Stimulated activated effector memory CD8-positive, alpha-beta T cell treated with anti-CD3 and anti-CD28 coated beads, Interleukin-12 subunit alpha, Interleukin-12 subunit beta, amount 100 ng/mL, for 72 hours (primary cell): ENCODE measurements at regions not wholly inside any gene's neighbourhood (a gene's known extent, or its start where the extent isn't known, plus 50 kb on each side); places are given as distances from the start of the nearest gene placed in this dataset.

ENCODE experiments used
- ATAC-seq: fragments of 150-1000 bp; cut with Tn5 transposase; 2 replicates; pipeline ENCODE4 v1.10.0; 2021
- DNase-seq, 2 donors: peaks; one replicate each; pipeline ENCODE4 v3.0.0; 2021 to 2022; ENCODE audit warnings: low spot score in 2 of 2
- H3K27ac Mint-ChIP-seq: one replicate; pipeline ENCODE4 v1.8.0; 2022; ENCODE audit warnings: mild to moderate bottlenecking, mixed read lengths
- H3K36me3 Mint-ChIP-seq: one replicate; pipeline ENCODE4 v1.8.0; 2022; ENCODE audit warnings: mild to moderate bottlenecking, mixed read lengths
- H3K4me1 Mint-ChIP-seq: one replicate; pipeline ENCODE4 v1.8.0; 2022; ENCODE audit warnings: mixed read lengths
- H3K4me3 Mint-ChIP-seq: one replicate; pipeline ENCODE4 v1.8.0; 2022; ENCODE audit warnings: mild to moderate bottlenecking, mixed read lengths
- H3K9me3 Mint-ChIP-seq: one replicate; pipeline ENCODE4 v1.8.0; 2022; ENCODE audit warnings: mixed read lengths

DNA sequence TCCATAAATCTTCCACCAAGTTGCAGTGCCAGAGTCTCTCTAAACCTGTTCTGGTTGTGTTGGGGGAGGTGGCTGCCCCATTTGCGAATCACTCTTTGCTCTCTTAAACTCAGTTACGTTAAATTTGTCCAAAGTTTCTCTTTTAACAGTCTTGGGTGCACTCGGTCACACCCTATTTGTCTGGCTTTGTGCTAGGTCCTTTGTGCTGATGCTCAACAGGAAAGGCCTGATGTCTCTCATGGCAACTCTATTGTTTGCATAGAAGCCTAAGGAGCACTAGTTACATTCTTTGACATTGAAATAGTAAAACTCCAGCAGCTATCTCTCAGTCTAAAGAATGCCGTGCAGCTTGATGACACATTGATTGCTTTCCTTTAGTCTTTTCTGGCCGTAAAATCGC lies 105.1 kb downstream of the TRMT11 start:
- DNase-seq = no peak
- Mint-ChIP-seq H3K36me3 (no peaks in the 10 kb centered on the region), H3K9me3 (no peaks in the 10 kb centered on the region), H3K27ac (no peak overlapping the region), H3K4me3 (no peak overlapping the region), H3K4me1 (no peaks in the 10 kb centered on the region)
- ATAC-seq = no peak

- DNase-seq = no peak
- H3K4me3 Mint-ChIP-seq = no peak overlapping the region
- no peaks in the 10 kb centered on the region for H3K4me1 Mint-ChIP-seq
- ATAC-seq = no peak
- no peaks in the 10 kb centered on the region for H3K36me3 Mint-ChIP-seq
- H3K9me3 Mint-ChIP-seq = no peaks in the 10 kb centered on the region
- H3K27ac Mint-ChIP-seq = no peak overlapping the region
These were observed 106.8 kb downstream of the TRMT11 start for GRCh38 chr6:126093108-126093507.

DNA sequence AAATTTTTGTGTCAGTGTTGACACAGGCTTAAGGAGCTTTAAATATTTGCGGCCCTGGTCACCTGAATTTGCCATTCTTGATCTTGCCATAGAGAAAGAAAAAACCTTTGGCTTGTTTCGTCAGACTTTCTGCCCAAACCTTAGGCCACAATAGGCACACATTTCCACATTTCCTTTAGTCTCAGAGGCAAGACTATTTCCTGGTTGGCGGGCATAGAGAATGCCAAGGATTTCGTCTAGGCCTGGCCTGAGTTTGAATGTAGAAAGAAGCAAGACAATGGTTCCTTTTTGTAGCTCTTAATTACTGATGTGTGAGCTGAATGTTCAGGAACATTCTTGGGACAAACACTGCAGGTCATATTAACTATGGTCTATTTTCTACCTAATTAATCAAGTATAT lies 108.1 kb downstream of the TRMT11 start:
- Mint-ChIP-seq H3K36me3 (no peaks in the 10 kb centered on the region), H3K9me3 (no peaks in the 10 kb centered on the region), H3K4me1 (no peaks in the 10 kb centered on the region), H3K27ac (no peak overlapping the region), H3K4me3 (no peak overlapping the region)
- no peak for ATAC-seq
- no peak for DNase-seq

GRCh38 chr6:126100386-126100785 lies 114.0 kb downstream of the TRMT11 start:
- no peak overlapping the region for H3K27ac Mint-ChIP-seq
- H3K9me3 Mint-ChIP-seq = no peaks in the 10 kb centered on the region
- H3K4me1 Mint-ChIP-seq = no peaks in the 10 kb centered on the region
- H3K4me3 Mint-ChIP-seq = no peak overlapping the region
- no peak for DNase-seq
- ATAC-seq = no peak
- no peaks in the 10 kb centered on the region for H3K36me3 Mint-ChIP-seq

DNA sequence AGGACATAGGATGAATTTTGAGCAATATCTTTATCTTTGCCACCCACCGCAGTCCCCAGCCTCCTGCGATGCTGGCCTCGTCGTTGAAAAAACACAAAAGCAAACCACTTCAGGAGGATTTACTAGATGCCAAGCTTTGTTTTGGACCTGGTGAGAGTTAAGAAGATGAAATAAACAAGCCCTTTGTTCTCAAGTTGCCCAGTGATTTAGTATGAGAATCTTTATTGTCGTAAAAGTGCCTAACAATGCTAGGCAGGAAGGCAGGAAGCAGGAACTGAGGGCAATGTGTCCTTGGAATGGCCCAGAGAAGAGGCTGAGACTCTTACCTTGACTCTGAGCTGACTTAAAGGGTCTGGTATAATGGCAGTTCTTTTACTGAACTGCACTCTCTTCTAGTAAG lies 116.0 kb downstream of the TRMT11 start:
- no peaks in the 10 kb centered on the region for H3K9me3 Mint-ChIP-seq
- no peaks in the 10 kb centered on the region for H3K4me1 Mint-ChIP-seq
- no peak for DNase-seq

GRCh38 chr6:126103993-126104392 lies 117.7 kb downstream of the TRMT11 start:
- Mint-ChIP-seq H3K27ac (no peak overlapping the region), H3K4me1 (no peaks in the 10 kb centered on the region), H3K4me3 (no peak overlapping the region), H3K9me3 (no peaks in the 10 kb centered on the region), H3K36me3 (no peaks in the 10 kb centered on the region)
- DNase-seq (no peak), ATAC-seq (no peak)

More for the DNA sequence above, 116.0 kb downstream of the TRMT11 start:
- H3K27ac Mint-ChIP-seq = no peak overlapping the region
- no peaks in the 10 kb centered on the region for H3K36me3 Mint-ChIP-seq
- H3K4me3 Mint-ChIP-seq = no peak overlapping the region
- ATAC-seq = no peak

DNA sequence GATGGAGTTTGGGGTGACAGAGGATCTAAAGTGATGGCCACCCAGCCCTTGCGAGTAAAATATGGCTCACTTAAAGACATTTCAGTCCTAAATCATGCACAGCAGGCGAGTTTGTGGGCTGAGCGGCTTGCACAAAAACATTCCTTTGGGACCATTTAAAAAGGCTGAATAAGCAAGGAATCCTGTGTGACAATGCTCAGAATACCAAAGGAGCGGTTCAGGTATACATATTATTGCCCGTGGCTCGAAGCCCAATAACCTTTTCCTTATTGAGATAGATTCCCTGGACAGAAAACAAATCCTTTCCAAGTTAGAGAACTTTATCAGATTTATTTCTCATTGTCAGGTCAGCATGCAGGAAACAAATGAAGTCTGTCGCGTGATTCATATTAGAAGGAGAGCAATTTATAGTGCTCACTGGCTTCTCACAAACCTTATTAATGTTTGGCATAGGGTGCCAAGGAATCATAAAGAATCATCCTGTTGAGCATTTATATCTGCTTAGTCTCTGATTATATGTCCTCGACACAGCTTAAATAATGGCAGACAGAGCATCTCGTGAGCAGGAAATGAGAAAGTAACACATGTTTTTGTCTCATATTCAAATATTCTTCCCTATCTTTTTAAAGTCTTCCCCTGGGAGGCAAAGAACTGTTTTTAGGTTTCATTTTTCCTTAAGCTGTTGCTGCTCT lies 121.3 kb downstream of the TRMT11 start:
- no peak overlapping the region for H3K27ac Mint-ChIP-seq
- no peak overlapping the region for H3K4me3 Mint-ChIP-seq
- ATAC-seq (no peak), DNase-seq (no peak)
- no peaks in the 10 kb centered on the region for H3K9me3 Mint-ChIP-seq
- H3K36me3 Mint-ChIP-seq = no peaks in the 10 kb centered on the region
- no peaks in the 10 kb centered on the region for H3K4me1 Mint-ChIP-seq

GRCh38 chr6:126110512-126111270 lies 124.4 kb downstream of the TRMT11 start:
- ATAC-seq (no peak), DNase-seq (no peak)
- no peaks in the 10 kb centered on the region for H3K4me1 Mint-ChIP-seq
- H3K4me3 Mint-ChIP-seq = no peak overlapping the region
- no peaks in the 10 kb centered on the region for H3K9me3 Mint-ChIP-seq
- no peak overlapping the region for H3K27ac Mint-ChIP-seq
- no peaks in the 10 kb centered on the region for H3K36me3 Mint-ChIP-seq

- Mint-ChIP-seq H3K4me1 (no peaks in the 10 kb centered on the region), H3K27ac (no peak overlapping the region), H3K9me3 (no peaks in the 10 kb centered on the region), H3K4me3 (no peak overlapping the region), H3K36me3 (no peaks in the 10 kb centered on the region)
- no peak for ATAC-seq
- DNase-seq = no peak
These were observed 125.0 kb downstream of the TRMT11 start for GRCh38 chr6:126111327-126111726.

DNA sequence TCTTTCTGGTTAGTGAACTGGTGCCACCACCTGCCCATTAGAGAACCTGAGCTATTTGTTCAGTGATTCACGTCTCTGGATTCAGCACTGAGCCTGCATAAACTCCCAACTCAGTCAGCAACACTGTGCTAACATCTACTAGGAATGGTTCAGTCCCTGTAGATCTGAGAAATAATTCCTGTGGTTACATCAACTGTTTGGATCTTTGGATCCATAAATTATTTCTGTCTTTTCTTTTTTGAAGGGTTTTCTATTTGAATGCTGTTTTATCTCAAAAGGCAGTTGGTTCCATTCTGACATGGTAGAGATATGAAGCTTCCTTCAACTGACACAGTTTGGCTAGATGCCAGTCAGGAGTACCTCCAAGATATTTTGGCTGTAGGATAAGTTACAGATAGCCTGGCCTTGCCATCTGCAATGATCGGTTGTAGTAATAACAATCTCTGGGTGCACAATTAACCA lies 125.9 kb downstream of the TRMT11 start:
- ATAC-seq = no peak
- Mint-ChIP-seq H3K4me1 (no peaks in the 10 kb centered on the region), H3K4me3 (no peak overlapping the region), H3K9me3 (no peaks in the 10 kb centered on the region), H3K27ac (no peak overlapping the region), H3K36me3 (no peaks in the 10 kb centered on the region)
- no peak for DNase-seq

DNA sequence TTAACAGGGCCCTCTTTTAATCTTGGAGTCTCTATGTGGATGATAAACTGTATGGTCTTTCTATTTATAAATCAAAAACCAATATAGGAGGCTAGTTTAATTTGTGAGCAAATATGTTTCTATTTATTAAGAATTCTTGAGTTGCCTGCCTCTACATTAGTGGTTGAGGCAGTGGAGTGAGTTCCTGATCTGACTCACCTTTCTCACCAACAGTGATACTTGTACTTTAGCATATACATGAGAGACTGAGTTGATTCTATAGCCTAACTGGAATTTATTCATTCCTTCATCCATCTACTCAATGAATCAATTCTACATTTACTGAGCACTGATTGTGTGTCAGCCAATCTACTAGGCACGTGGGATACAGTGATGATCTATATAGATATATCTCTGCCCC lies 126.9 kb downstream of the TRMT11 start:
- DNase-seq (no peak), ATAC-seq (peak; percentile 67)
- Mint-ChIP-seq H3K27ac (no peak overlapping the region), H3K9me3 (no peaks in the 10 kb centered on the region), H3K4me1 (no peaks in the 10 kb centered on the region), H3K36me3 (no peaks in the 10 kb centered on the region), H3K4me3 (no peak overlapping the region)

DNA sequence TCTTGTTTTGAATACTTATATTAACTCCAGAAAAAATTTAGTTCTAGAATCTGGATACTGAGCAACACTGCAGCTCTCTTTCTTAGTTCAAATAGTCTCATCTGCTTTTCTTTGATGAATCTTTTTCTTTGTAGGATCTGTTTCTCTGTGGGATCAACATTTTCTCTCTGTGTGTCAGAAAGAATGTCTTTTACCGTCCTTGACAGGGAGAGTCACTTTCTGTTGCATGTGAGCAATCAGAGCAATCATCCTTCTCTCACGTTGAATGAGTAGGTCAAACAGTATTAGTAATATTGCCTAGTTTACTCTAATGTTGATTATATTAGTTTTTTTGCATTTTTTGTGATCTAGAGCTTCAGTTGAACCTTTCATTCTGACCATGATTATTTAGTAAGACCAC lies 130.9 kb downstream of the TRMT11 start:
- Mint-ChIP-seq H3K27ac (no peak overlapping the region), H3K36me3 (no peaks in the 10 kb centered on the region), H3K4me1 (no peaks in the 10 kb centered on the region), H3K9me3 (no peaks in the 10 kb centered on the region), H3K4me3 (no peak overlapping the region)
- ATAC-seq = no peak
- no peak for DNase-seq

- ATAC-seq (no peak), DNase-seq (no peak)
- H3K4me1 Mint-ChIP-seq = no peaks in the 10 kb centered on the region
- no peak overlapping the region for H3K4me3 Mint-ChIP-seq
- no peaks in the 10 kb centered on the region for H3K36me3 Mint-ChIP-seq
- H3K27ac Mint-ChIP-seq = no peak overlapping the region
- H3K9me3 Mint-ChIP-seq = no peaks in the 10 kb centered on the region
These were observed 131.9 kb downstream of the TRMT11 start for GRCh38 chr6:126118058-126118755.

DNA sequence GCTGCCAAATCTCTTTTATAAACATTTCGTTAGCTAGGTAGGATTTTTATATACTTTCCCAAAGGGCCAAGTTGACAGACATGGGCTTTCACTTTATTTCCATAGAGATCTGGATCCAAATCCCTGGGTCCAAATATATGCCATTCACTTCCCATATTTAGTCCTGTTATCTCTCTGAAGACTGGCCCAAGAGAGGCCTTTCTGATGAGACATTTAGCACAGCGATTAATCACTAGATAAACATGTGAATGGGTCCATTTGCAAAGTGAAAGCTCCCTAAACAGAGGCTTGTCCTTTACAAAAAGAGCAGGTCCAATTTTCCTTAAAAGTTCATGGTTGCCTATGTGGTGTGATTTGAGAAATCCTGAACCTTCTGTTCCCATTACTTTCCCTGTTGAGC lies 132.6 kb downstream of the TRMT11 start:
- no peak overlapping the region for H3K4me3 Mint-ChIP-seq
- H3K9me3 Mint-ChIP-seq = no peaks in the 10 kb centered on the region
- H3K4me1 Mint-ChIP-seq = no peaks in the 10 kb centered on the region
- DNase-seq = no peak
- no peak overlapping the region for H3K27ac Mint-ChIP-seq
- no peak for ATAC-seq
- no peaks in the 10 kb centered on the region for H3K36me3 Mint-ChIP-seq

- H3K4me1 Mint-ChIP-seq = no peaks in the 10 kb centered on the region
- H3K9me3 Mint-ChIP-seq = no peaks in the 10 kb centered on the region
- H3K27ac Mint-ChIP-seq = no peak overlapping the region
- no peak for DNase-seq
- no peak for ATAC-seq
- no peak overlapping the region for H3K4me3 Mint-ChIP-seq
- no peaks in the 10 kb centered on the region for H3K36me3 Mint-ChIP-seq
These were observed 136.9 kb downstream of the TRMT11 start for GRCh38 chr6:126123226-126123625.

- no peaks in the 10 kb centered on the region for H3K4me1 Mint-ChIP-seq
- no peaks in the 10 kb centered on the region for H3K36me3 Mint-ChIP-seq
- ATAC-seq (no peak), DNase-seq (no peak)
- no peaks in the 10 kb centered on the region for H3K9me3 Mint-ChIP-seq
- H3K27ac Mint-ChIP-seq = no peak overlapping the region
- H3K4me3 Mint-ChIP-seq = no peak overlapping the region
These were observed 141.3 kb downstream of the TRMT11 start for GRCh38 chr6:126127659-126128058.
